ENCODE measurements at regions not wholly inside any gene's neighbourhood (a gene's known extent, or its start where the extent isn't known, plus 50 kb on each side); places are given as distances from the start of the nearest gene placed in this dataset.

DNA sequence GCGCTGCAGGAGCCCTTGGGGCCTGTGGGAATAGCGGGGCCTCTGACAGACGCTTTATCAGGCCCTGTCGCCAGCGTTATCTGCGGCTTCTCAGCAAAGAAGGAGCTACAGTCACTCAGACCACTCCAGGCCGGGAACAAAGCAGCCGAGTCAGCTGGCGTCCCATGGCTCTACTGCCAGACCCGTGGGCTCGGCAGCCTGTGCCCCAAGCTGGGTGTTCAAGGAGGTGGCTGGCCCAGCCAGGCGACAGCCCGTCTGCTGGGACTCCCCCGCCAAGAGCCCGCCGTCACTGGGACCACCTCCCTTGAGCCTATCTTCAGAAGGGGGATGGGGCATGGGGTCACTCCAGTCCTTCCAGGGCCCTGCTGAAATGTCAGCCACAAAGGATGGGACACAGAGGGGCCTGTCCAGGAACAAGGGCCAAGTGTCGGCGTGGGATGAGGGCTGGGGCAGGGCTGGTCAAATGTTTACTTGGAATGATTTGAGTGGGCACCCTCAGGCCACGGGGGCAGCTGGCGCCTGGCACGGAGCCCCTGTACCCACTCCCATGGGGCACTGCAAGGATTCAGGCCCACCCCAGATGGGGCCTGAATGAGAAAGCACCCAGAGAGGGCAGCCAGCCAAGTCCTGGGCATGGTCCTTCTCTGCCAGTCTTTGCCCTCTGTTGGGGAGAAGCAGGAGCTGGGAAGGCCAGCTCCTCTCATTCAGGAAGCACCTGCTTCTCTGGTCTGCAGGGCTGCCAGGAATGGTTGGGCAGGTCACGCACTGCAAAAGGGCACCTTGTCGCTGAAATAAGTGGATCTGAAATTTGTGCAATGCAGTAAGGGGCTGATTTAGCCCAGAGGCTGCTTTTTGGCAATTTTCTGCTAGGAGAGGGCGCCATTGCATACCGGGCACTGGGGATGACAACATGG lies 148.3 kb downstream of the SMAD6 start:
- no peaks in the 10 kb centered on the region for H3K36me3 ChIP-seq (ENCODE audit: insufficient read depth, low read length)
- no peaks in the 10 kb centered on the region for H4K20me1 ChIP-seq (ENCODE audit: insufficient read depth, low read length)
- ChIA-PET CTCF (ENCODE audit: unreplicated experiment) (interaction anchor here (1.0 to 1.3 kb wide), 3 partner anchors 16 to 236 kb away, joined by 3 to 5 read pairs (median 4); no protein-coding TSS in a partner anchor), POLR2A (interaction anchor here (0.6 to 2.0 kb wide), 4 partner anchors 12 to 60 kb away, joined by 3 to 7 read pairs (median 4); no protein-coding TSS in a partner anchor)
- intact Hi-C loops (cut with micrococcal nuclease; ENCODE audit: unreplicated experiment) = loop anchor here (5.0 kb wide), 1 partner anchor 148 kb away; the partner anchor contains the start of gene SMAD6
- H3K9me2 ChIP-seq (ENCODE audit: insufficient read depth, low read length) = no peaks in the 10 kb centered on the region
- no TSS peak for BruUV-seq (replicated peaks)
- peak overlapping the region; percentile 69; the same call in 1 of the 2 replicates for H2AFZ ChIP-seq (ENCODE audit: low read length)
- no peaks in the 10 kb centered on the region for H3K79me2 ChIP-seq (ENCODE audit: insufficient read depth, low read depth, low read length)
- TF ChIP-seq EZH2phosphoT487 (IDR thresholded peaks at IDR 0.05; ENCODE audit: borderline replicate concordance, low read depth, low read length) = no peak
- TF ChIP-seq, protein P1, sequence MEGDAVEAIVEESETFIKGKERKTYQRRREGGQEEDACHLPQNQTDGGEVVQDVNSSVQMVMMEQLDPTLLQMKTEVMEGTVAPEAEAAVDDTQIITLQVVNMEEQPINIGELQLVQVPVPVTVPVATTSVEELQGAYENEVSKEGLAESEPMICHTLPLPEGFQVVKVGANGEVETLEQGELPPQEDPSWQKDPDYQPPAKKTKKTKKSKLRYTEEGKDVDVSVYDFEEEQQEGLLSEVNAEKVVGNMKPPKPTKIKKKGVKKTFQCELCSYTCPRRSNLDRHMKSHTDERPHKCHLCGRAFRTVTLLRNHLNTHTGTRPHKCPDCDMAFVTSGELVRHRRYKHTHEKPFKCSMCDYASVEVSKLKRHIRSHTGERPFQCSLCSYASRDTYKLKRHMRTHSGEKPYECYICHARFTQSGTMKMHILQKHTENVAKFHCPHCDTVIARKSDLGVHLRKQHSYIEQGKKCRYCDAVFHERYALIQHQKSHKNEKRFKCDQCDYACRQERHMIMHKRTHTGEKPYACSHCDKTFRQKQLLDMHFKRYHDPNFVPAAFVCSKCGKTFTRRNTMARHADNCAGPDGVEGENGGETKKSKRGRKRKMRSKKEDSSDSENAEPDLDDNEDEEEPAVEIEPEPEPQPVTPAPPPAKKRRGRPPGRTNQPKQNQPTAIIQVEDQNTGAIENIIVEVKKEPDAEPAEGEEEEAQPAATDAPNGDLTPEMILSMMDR (conservative IDR thresholded peaks at IDR 0.05; ENCODE audit: low read length) = no peak
- peaks cover 3% of the 10 kb centered on the region for H3K4me1 ChIP-seq (ENCODE audit: insufficient read depth, low read length, poor library complexity, severe bottlenecking)
- peak; percentile 14 for DNase-seq (ENCODE audit: low spot score)
- H3K9me3 ChIP-seq (ENCODE audit: low read length) = no peaks in the 10 kb centered on the region
- no peak overlapping the region for H3K27ac ChIP-seq (ENCODE audit: low read depth, low read length, poor library complexity, severe bottlenecking)
- no peak overlapping the region for H3K4me2 ChIP-seq (ENCODE audit: low read length)
- H3K4me3 ChIP-seq (ENCODE audit: low read depth, low read length, poor library complexity, severe bottlenecking) = no peak overlapping the region

DNA sequence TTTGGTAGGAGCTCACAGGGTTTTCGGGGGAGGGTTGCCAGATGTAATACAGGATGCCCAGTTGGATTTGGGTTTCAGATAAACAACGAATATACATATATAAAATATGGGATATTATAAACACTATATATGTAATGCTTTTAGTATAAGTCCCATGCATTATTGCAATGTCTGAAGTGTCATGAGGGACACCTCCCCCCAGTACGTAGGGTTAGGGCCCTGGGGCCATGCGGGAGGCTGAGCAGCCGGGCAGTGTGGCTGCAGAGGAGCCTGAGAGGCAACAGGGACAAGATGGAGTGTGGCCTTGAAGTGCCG lies 148.9 kb downstream of the SMAD6 start:
- Histone ChIP-seq H3K9me3 (ENCODE audit: low read length) (no peaks in the 10 kb centered on the region), H3K4me1 (ENCODE audit: insufficient read depth, low read length, poor library complexity, severe bottlenecking) (peaks cover 3% of the 10 kb centered on the region), H3K79me2 (ENCODE audit: insufficient read depth, low read depth, low read length) (no peaks in the 10 kb centered on the region), H3K27ac (ENCODE audit: low read depth, low read length, poor library complexity, severe bottlenecking) (no peak overlapping the region), H3K4me3 (ENCODE audit: low read depth, low read length, poor library complexity, severe bottlenecking) (no peak overlapping the region), H3K4me2 (ENCODE audit: low read length) (peak overlapping the region; percentile 42; the same call in 1 of the 2 replicates), H2AFZ (ENCODE audit: low read length) (peak overlapping the region; percentile 69; the same call in 1 of the 2 replicates), H3K9me2 (ENCODE audit: insufficient read depth, low read length) (no peaks in the 10 kb centered on the region), H4K20me1 (ENCODE audit: insufficient read depth, low read length) (no peaks in the 10 kb centered on the region), H3K36me3 (ENCODE audit: insufficient read depth, low read length) (no peaks in the 10 kb centered on the region)
- no TSS peak for BruUV-seq (replicated peaks)
- DNase-seq (ENCODE audit: low spot score) = no peak
- TF ChIP-seq, protein P1 (conservative IDR thresholded peaks at IDR 0.05; ENCODE audit: low read length) = no peak
- no peak for TF ChIP-seq EZH2phosphoT487 (IDR thresholded peaks at IDR 0.05; ENCODE audit: borderline replicate concordance, low read depth, low read length)
- intact Hi-C loops (cut with micrococcal nuclease; ENCODE audit: unreplicated experiment) = loop anchor here (1.0 to 5.0 kb wide), 3 partner anchors 149 to 248 kb away; partner anchors contain the start of gene SMAD6
- ChIA-PET POLR2A (interaction anchor here (0.7 to 2.0 kb wide), 5 partner anchors 11 to 241 kb away, joined by 3 to 7 read pairs (median 3); no protein-coding TSS in a partner anchor), CTCF (ENCODE audit: unreplicated experiment) (interaction anchor here (0.7 to 1.3 kb wide), 7 partner anchors 14 to 236 kb away, joined by 3 to 5 read pairs (median 4); no protein-coding TSS in a partner anchor)

All from OCI-LY7 (cell line).